SU-DHL-6 (cell line): ENCODE measurements at regions not wholly inside any gene's neighbourhood (a gene's known extent, or its start where the extent isn't known, plus 50 kb on each side); places are given as distances from the start of the nearest gene placed in this dataset.

Experiments
- H2AFZ ChIP-seq: fragments of 200-600 bp; sonication (generic); 2 replicates; pipeline ENCODE4 v1.6.1; 2014; ENCODE audit warnings: low read depth, mild to moderate bottlenecking, moderate library complexity, mixed read lengths, antibody characterized with exemption, low read length; ENCODE audit not compliant: severe bottlenecking
- H3F3A ChIP-seq: fragments of 200-600 bp; shearing (Covaris generic); 2 replicates; pipeline ENCODE4 v1.6.0; 2016; ENCODE audit warnings: antibody characterized with exemption, mild to moderate bottlenecking; ENCODE audit not compliant: insufficient read depth
- H3K27ac ChIP-seq: fragments of 200-600 bp; sonication (generic); 2 replicates; pipeline ENCODE4 v1.5.1; 2016; ENCODE audit warnings: low read depth, mild to moderate bottlenecking, low read length, moderate library complexity, mixed read lengths
- H3K27me3 ChIP-seq: fragments of 200-600 bp; sonication (generic), shearing (Covaris generic); 2 replicates; pipeline ENCODE4 v1.6.0; 2014; ENCODE audit warnings: mild to moderate bottlenecking, low read length
- H3K36me3 ChIP-seq: fragments of 200-600 bp; sonication (generic); 2 replicates; pipeline ENCODE4 v1.6.1; 2014; ENCODE audit warnings: mild to moderate bottlenecking, low read length, mixed read lengths
- H3K4me2 ChIP-seq: fragments of 300-600, 200-600 bp; shearing (Covaris generic), sonication (generic); 2 replicates; pipeline ENCODE4 v1.6.0; 2014; ENCODE audit warnings: low read length, low read depth, mild to moderate bottlenecking; ENCODE audit not compliant: poor library complexity, severe bottlenecking
- H3K4me3 ChIP-seq: fragments of 200-600 bp; sonication (generic); 2 replicates; pipeline ENCODE4 v1.5.1; 2014; ENCODE audit warnings: antibody characterized with exemption, low read length, mild to moderate bottlenecking, mixed read lengths; ENCODE audit not compliant: insufficient read depth, poor library complexity, severe bottlenecking
- H3K79me2 ChIP-seq: fragments of 200-600 bp; sonication (generic); 2 replicates; pipeline ENCODE4 v1.6.1; 2014; ENCODE audit warnings: mild to moderate bottlenecking, low read length, moderate library complexity; ENCODE audit not compliant: insufficient read depth
- H3K9ac ChIP-seq: fragments of 200-600 bp; sonication (generic); 2 replicates; pipeline ENCODE4 v1.7.0; 2014; ENCODE audit warnings: mild to moderate bottlenecking, low read length
- H3K9me2 ChIP-seq: fragments of 200-600 bp; sonication (generic); replicated peaks from 2 replicates; pipeline ENCODE4 v1.6.1; 2014; ENCODE audit warnings: low read length; ENCODE audit not compliant: insufficient read depth
- H3K9me3 ChIP-seq: fragments of 200-600 bp; sonication (generic); 2 replicates; pipeline ENCODE4 v1.6.1; 2014; ENCODE audit warnings: low read length, mixed read lengths; ENCODE audit not compliant: insufficient read depth
- H4K20me1 ChIP-seq: fragments of 200-600 bp; sonication (generic); 2 replicates; pipeline ENCODE4 v1.6.1; 2014; ENCODE audit warnings: low read depth, mild to moderate bottlenecking, antibody characterized with exemption, low read length, moderate library complexity, mixed read lengths
- CTCF ChIP-seq: fragments of 200-600 bp; sonication (generic); IDR thresholded peaks from one replicate; pipeline ENCODE4 v1.5.1; 2017; ENCODE audit warnings: antibody characterized with exemption, mild to moderate bottlenecking, low read length, moderate library complexity; ENCODE audit not compliant: insufficient read depth, poor library complexity, severe bottlenecking
- EZH2phosphoT487 ChIP-seq: fragments of 200-600 bp; sonication (generic), shearing (Covaris generic); conservative IDR thresholded peaks from 2 replicates; pipeline ENCODE4 v1.6.1; 2018; ENCODE audit warnings: mild to moderate bottlenecking, antibody characterized with exemption, low read length, moderate library complexity, mixed read lengths

DNA sequence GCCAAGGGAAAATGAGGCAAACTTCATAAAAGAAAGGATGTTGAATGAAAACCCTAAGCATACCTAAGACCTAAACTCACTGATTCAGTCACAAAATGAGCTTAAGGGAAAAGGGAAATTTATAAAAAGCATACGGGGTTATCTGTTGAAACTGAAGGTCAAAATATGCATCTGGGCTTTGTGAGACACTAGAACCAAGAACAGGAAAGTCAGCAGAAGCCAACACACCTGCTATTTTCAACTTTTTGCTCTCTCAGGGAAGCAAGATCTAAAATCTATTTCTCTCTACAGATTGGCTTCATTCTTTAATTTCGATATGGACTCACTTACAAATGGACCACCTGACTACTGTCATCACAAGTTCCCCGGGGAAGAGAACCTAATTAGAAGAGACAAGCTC, 338.6 kb upstream of the NECTIN3 start:
- Histone ChIP-seq H3K9ac (no peak overlapping the region), H3K27ac (no peak overlapping the region), H3F3A (no peaks in the 10 kb centered on the region), H3K9me2 (no peaks in the 10 kb centered on the region), H4K20me1 (no peaks in the 10 kb centered on the region), H3K27me3 (no peaks in the 10 kb centered on the region), H3K4me2 (no peak overlapping the region), H3K79me2 (no peaks in the 10 kb centered on the region), H3K9me3 (no peaks in the 10 kb centered on the region), H3K36me3 (no peaks in the 10 kb centered on the region), H2AFZ (no peak overlapping the region), H3K4me3 (no peak overlapping the region)
- TF ChIP-seq EZH2phosphoT487 (no peak), CTCF (no peak)

DNA sequence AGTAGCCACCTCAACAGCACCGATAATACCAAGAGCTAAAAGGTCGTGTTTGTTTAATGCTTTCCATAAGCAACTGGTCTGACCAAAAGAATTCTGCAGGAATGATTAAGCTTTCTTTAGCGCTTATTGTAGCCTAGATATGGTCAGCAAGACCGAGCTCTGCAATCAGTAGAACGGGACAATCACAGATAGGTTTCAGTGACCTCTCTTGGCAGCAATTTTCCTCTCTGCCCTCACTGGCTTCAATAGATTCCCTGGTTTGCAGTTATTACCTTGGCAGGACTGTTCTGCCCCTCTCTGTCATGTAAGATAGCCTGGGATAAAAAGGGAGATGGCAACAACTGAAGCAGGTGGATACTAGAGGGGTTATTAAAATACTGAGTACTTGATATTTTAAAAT, 337.1 kb upstream of the NECTIN3 start:
- Histone ChIP-seq H3K27ac (no peak overlapping the region), H2AFZ (no peak overlapping the region), H3K4me3 (no peak overlapping the region), H3K27me3 (no peaks in the 10 kb centered on the region), H3K79me2 (no peaks in the 10 kb centered on the region), H3F3A (no peaks in the 10 kb centered on the region), H3K4me2 (no peak overlapping the region), H3K9me2 (no peaks in the 10 kb centered on the region), H3K9me3 (no peaks in the 10 kb centered on the region), H3K9ac (no peak overlapping the region), H3K36me3 (no peaks in the 10 kb centered on the region), H4K20me1 (no peaks in the 10 kb centered on the region)
- TF ChIP-seq EZH2phosphoT487 = no peak
- no peak for TF ChIP-seq CTCF

- Histone ChIP-seq H3F3A (no peaks in the 10 kb centered on the region), H2AFZ (no peak overlapping the region), H3K4me3 (no peak overlapping the region), H3K4me2 (no peak overlapping the region), H3K9me2 (no peaks in the 10 kb centered on the region), H3K79me2 (no peaks in the 10 kb centered on the region), H3K9me3 (no peaks in the 10 kb centered on the region), H4K20me1 (no peaks in the 10 kb centered on the region), H3K36me3 (no peaks in the 10 kb centered on the region), H3K27me3 (no peaks in the 10 kb centered on the region), H3K9ac (no peak overlapping the region), H3K27ac (no peak overlapping the region)
- TF ChIP-seq CTCF (no peak), EZH2phosphoT487 (no peak)
These were observed 335.3 kb upstream of the NECTIN3 start for GRCh38 chr3:110736332-110736731.

GRCh38 chr3:110738531-110738930, 333.1 kb upstream of the NECTIN3 start:
- H3K27me3 ChIP-seq = no peaks in the 10 kb centered on the region
- no peak overlapping the region for H3K4me3 ChIP-seq
- H4K20me1 ChIP-seq = no peaks in the 10 kb centered on the region
- H3K9me3 ChIP-seq = no peaks in the 10 kb centered on the region
- H3K9ac ChIP-seq = no peak overlapping the region
- TF ChIP-seq CTCF = no peak
- no peak for TF ChIP-seq EZH2phosphoT487
- no peak overlapping the region for H3K27ac ChIP-seq
- H3K36me3 ChIP-seq = no peaks in the 10 kb centered on the region
- H2AFZ ChIP-seq = no peak overlapping the region
- no peaks in the 10 kb centered on the region for H3K9me2 ChIP-seq
- no peak overlapping the region for H3K4me2 ChIP-seq
- H3K79me2 ChIP-seq = no peaks in the 10 kb centered on the region
- no peaks in the 10 kb centered on the region for H3F3A ChIP-seq
